H1 (cell line): ENCODE measurements at regions not wholly inside any gene's neighbourhood (a gene's known extent, or its start where the extent isn't known, plus 50 kb on each side); places are given as distances from the start of the nearest gene placed in this dataset.

ENCODE experiments used
- CTCF ChIA-PET: fragments of 300-600 bp; sonication (Branson Sonifier 250); formaldehyde crosslinking; loops from one replicate; lab custom pipeline; 2021; ENCODE audit not compliant: partially characterized antibody; lab: Charles Lee
- POLR2A ChIA-PET: fragments of 300-600 bp; sonication (Branson Sonifier 250); formaldehyde crosslinking; loops from one replicate; lab custom pipeline; 2021; ENCODE audit warnings: inconsistent platforms; ENCODE audit not compliant: partially characterized antibody; lab: Charles Lee
- DNase-seq, 2 experiments: peaks; one replicate each; pipeline versions ENCODE4 v3.0.0 to v3.0.0-alpha.2; 2010 to 2022; ENCODE audit warnings: low spot score in 2 of 2, low read depth in 1 of 2, mixed read lengths in 1 of 2
- FAIRE-seq: peaks from 2 replicates; lab custom pipeline; 2011; peaks lifted over from hg19 to GRCh38; lab: Jason Lieb, UNC
- H2AFZ ChIP-seq: 2 replicates; pipeline ENCODE4 v1.8.1; 2012; ENCODE audit warnings: low read length, inconsistent platforms
- H2AK5ac ChIP-seq: 2 replicates; pipeline ENCODE4 v1.6.1; 2013; ENCODE audit warnings: low read depth, low read length
- H2BK120ac ChIP-seq: replicated peaks from 2 replicates; pipeline ENCODE3; 2013; ENCODE audit warnings: low read depth, low read length, inconsistent platforms
- H2BK12ac ChIP-seq: 2 replicates; pipeline ENCODE4 v1.6.1; 2013; ENCODE audit warnings: low read depth, low read length
- H2BK15ac ChIP-seq: 2 replicates; pipeline ENCODE4 v1.6.1; 2013; ENCODE audit warnings: low read length
- H2BK20ac ChIP-seq: 2 replicates; pipeline ENCODE4 v1.6.1; 2013; ENCODE audit warnings: low read length
- H2BK5ac ChIP-seq: 2 replicates; pipeline ENCODE4 v1.6.1; 2013; ENCODE audit warnings: low read depth, low read length
- H3K14ac ChIP-seq: 2 replicates; pipeline ENCODE4 v1.6.1; 2013; ENCODE audit warnings: inconsistent platforms; ENCODE audit not compliant: insufficient read length
- H3K18ac ChIP-seq: 2 replicates; pipeline ENCODE4 v1.6.1; 2013; ENCODE audit warnings: low read length; ENCODE audit errors: extremely low read depth
- H3K23ac ChIP-seq: 2 replicates; pipeline ENCODE4 v1.6.1; 2013; ENCODE audit warnings: inconsistent platforms; ENCODE audit not compliant: insufficient read length
- H3K23me2 ChIP-seq: 2 replicates; pipeline ENCODE4 v1.6.1; 2013; ENCODE audit warnings: low read depth, low read length
- H3K27ac ChIP-seq: 2 replicates; pipeline ENCODE4 v1.6.1; 2011; ENCODE audit warnings: low read depth, low read length, inconsistent platforms
- H3K27me3 ChIP-seq, 4 experiments: replicated peaks in 1 of 4; 1 replicate in 1 of 4; 2 replicates in 3 of 4; pipeline versions ENCODE4 v1.6.1 to v1.8.1; 2011 to 2013; ENCODE audit warnings: low read length in 3 of 4, mild to moderate bottlenecking in 3 of 4, inconsistent platforms in 2 of 4, mixed read lengths in 2 of 4, moderate library complexity in 1 of 4; ENCODE audit not compliant: control insufficient read depth in 3 of 4, insufficient read depth in 3 of 4; ENCODE audit errors: extremely low read depth in 1 of 4
- H3K36me3 ChIP-seq, 4 experiments: 2 replicates each; pipeline versions ENCODE4 v1.6.1 to v1.8.1; 2011 to 2013; ENCODE audit warnings: mild to moderate bottlenecking in 4 of 4, low read length in 3 of 4, moderate library complexity in 2 of 4, control low read depth in 1 of 4, inconsistent platforms in 1 of 4; ENCODE audit not compliant: insufficient read depth in 4 of 4, control insufficient read depth in 2 of 4
- H3K4ac ChIP-seq: replicated peaks from 2 replicates; pipeline ENCODE3; 2013; ENCODE audit warnings: low read length, low read depth, mixed read lengths, inconsistent platforms; ENCODE audit not compliant: insufficient read length
- H3K4me1 ChIP-seq, 4 experiments: replicated peaks in 1 of 4; 1 replicate in 1 of 4; 2 replicates in 3 of 4; pipeline versions ENCODE4 v1.6.1 to v1.8.1; 2011 to 2013; ENCODE audit warnings: low read length in 3 of 4, inconsistent platforms in 2 of 4, mixed read lengths in 1 of 4; ENCODE audit not compliant: insufficient read depth in 4 of 4, control insufficient read depth in 3 of 4
- H3K4me2 ChIP-seq, 2 experiments: 2 replicates each; pipeline versions ENCODE4 v1.6.1 to v1.8.1; 2011 to 2013; ENCODE audit warnings: low read depth in 2 of 2, low read length in 2 of 2, control low read depth in 1 of 2, inconsistent platforms in 1 of 2, mild to moderate bottlenecking in 1 of 2; ENCODE audit not compliant: insufficient read depth in 1 of 2
- H3K4me3 ChIP-seq, 4 experiments: fragments of 200-600, 300-600 bp in 1 of 4; sonication (generic), shearing (Covaris generic), sonication (Bioruptor Twin) in 1 of 4; 2 replicates each; pipeline versions ENCODE4 v1.5.1 to v1.8.1; 2011 to 2016; ENCODE audit warnings: low read length in 4 of 4, low read depth in 3 of 4, control low read depth in 2 of 4, inconsistent platforms in 2 of 4, mild to moderate bottlenecking in 2 of 4, mixed read lengths in 1 of 4, moderate library complexity in 1 of 4; ENCODE audit not compliant: insufficient read depth in 2 of 4; ENCODE audit errors: extremely low read depth in 1 of 4
- H3K56ac ChIP-seq: replicated peaks from 2 replicates; pipeline ENCODE3; 2013; ENCODE audit warnings: low read depth, mild to moderate bottlenecking, mixed read lengths, low read length, inconsistent platforms; ENCODE audit not compliant: insufficient read length
- H3K79me1 ChIP-seq: 2 replicates; pipeline ENCODE4 v1.6.1; 2013; ENCODE audit warnings: low read depth, low read length, control low read depth
- H3K79me2 ChIP-seq, 2 experiments: 2 replicates each; pipeline versions ENCODE4 v1.6.1 to v1.8.1; 2012 to 2013; ENCODE audit warnings: low read length in 2 of 2, mild to moderate bottlenecking in 2 of 2, inconsistent platforms in 1 of 2; ENCODE audit not compliant: insufficient read depth in 2 of 2, control insufficient read depth in 1 of 2
- H3K9ac ChIP-seq, 4 experiments: replicated peaks in 1 of 4; 1 replicate in 1 of 4; 2 replicates in 3 of 4; pipeline versions ENCODE4 v1.6.1 to v1.8.1; 2011 to 2013; ENCODE audit warnings: low read depth in 3 of 4, low read length in 3 of 4, control low read depth in 2 of 4, mild to moderate bottlenecking in 2 of 4, moderate library complexity in 2 of 4, inconsistent platforms in 1 of 4; ENCODE audit errors: extremely low read depth in 1 of 4
- H3K9me3 ChIP-seq, 2 experiments: 2 replicates each; pipeline versions ENCODE4 v1.6.1 to v1.8.1; 2012 to 2013; ENCODE audit warnings: mild to moderate bottlenecking in 2 of 2, moderate library complexity in 2 of 2, control low read depth in 1 of 2, inconsistent platforms in 1 of 2, low read depth in 1 of 2, low read length in 1 of 2, mixed read lengths in 1 of 2; ENCODE audit not compliant: insufficient read depth in 2 of 2
- H4K20me1 ChIP-seq, 2 experiments: replicated peaks in 1 of 2; 2 replicates each; pipeline versions ENCODE3 to v1.8.1; 2011 to 2013; ENCODE audit warnings: inconsistent platforms in 2 of 2, low read length in 2 of 2, mild to moderate bottlenecking in 1 of 2; ENCODE audit not compliant: insufficient read depth in 2 of 2, control insufficient read depth in 1 of 2
- H4K5ac ChIP-seq: 2 replicates; pipeline ENCODE4 v1.6.1; 2013; ENCODE audit warnings: low read length, low read depth, mixed read lengths, inconsistent platforms; ENCODE audit not compliant: insufficient read length
- H4K8ac ChIP-seq: 2 replicates; pipeline ENCODE4 v1.8.0; 2013; ENCODE audit warnings: mild to moderate bottlenecking, moderate library complexity, low read length, inconsistent platforms; ENCODE audit not compliant: insufficient read depth; ENCODE audit errors: extremely low read depth
- H4K91ac ChIP-seq: replicated peaks from 2 replicates; pipeline ENCODE3; 2013; ENCODE audit warnings: low read length, mixed read lengths, inconsistent platforms; ENCODE audit not compliant: insufficient read length
- BACH1 ChIP-seq: IDR thresholded peaks from 2 replicates; pipeline ENCODE4 v1.6.1; 2012; ENCODE audit warnings: low read length, improper control_type of control experiment
- NRF1 ChIP-seq: IDR thresholded peaks from 2 replicates; pipeline ENCODE4 v1.6.1; 2011; ENCODE audit warnings: mild to moderate bottlenecking, low read depth, low read length, improper control_type of control experiment
- SIN3A ChIP-seq, 2 experiments: IDR thresholded peaks in 1 of 2; conservative IDR thresholded peaks in 1 of 2; 2 replicates each; pipeline ENCODE4 v1.6.1; 2011 to 2012; ENCODE audit warnings: low read length in 2 of 2, improper control_type of control experiment in 1 of 2, low read depth in 1 of 2, mild to moderate bottlenecking in 1 of 2
- ZNF274 ChIP-seq: IDR thresholded peaks from 2 replicates; pipeline ENCODE4 v1.7.0; 2012; ENCODE audit warnings: low read length, borderline replicate concordance; ENCODE audit errors: extremely low read depth
- WGBS, 2 experiments: shearing (Covaris generic) in 1 of 2; methylation state at CpG; one replicate each; pipeline versions ENCODE4 v1.1.6 to v1.1.7; 2013 to 2015; ENCODE audit warnings: low lambda C conversion rate in 2 of 2, mixed read lengths in 2 of 2, inconsistent platforms in 1 of 2, low coverage in 1 of 2, missing lambda C conversion rate in 1 of 2; ENCODE audit not compliant: insufficient replicate concordance in 2 of 2, insufficient coverage in 1 of 2, insufficient read length in 1 of 2; ENCODE audit errors: extremely low coverage in 1 of 2, missing lambda C conversion rate in 1 of 2; 5-methylcytosine and 5-hydroxymethylcytosine counted together
- TF ChIP-seq, protein P1 (sequence below): IDR thresholded peaks from 2 replicates; pipeline ENCODE4 v1.6.1; 2011; ENCODE audit warnings: low read depth, mild to moderate bottlenecking, low read length; ENCODE audit not compliant: insufficient read depth

DNA sequence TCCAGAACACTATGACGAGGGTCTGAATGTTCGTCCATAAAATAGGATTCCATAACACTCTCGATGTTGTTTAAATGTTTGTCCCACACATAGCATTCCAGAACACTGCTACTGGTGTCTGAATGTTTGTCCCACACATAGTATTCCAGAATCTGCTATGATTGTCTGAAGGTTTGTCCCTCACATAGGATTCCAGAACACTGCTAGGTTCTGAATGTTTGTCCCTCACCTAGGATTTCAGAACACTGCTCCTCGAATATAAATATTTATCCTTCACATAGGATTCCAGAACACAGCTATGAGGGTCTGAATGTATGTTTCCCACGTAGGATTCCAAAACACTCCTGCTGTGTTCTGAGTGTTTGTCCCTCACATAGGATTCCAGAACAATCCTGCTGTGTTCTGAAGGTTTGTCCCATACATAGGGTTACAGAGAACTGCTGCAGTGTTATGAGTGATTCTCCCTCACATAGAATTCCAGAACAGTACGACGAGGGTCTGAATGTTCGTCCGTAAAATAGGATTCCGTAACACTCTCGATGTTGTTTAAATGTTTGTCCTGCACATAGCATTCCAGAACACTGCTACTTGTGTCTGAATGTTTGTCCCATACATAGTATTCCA, 215.3 kb downstream of the FOXD4L6 start:
- no peak overlapping the region for H2BK120ac ChIP-seq
- no peak overlapping the region for H2BK5ac ChIP-seq
- no peak overlapping the region for H2BK12ac ChIP-seq
- H3K4ac ChIP-seq, result no peak overlapping the region
- ChIA-PET POLR2A (no interaction called here), CTCF (no interaction called here)
- no peak overlapping the region for H2AK5ac ChIP-seq
- H2BK20ac ChIP-seq, result no peak overlapping the region
- no peaks in the 10 kb centered on the region for H3K79me1 ChIP-seq
- H3K9me3 ChIP-seq, result peaks cover 83 to 86% of the 10 kb centered on the region in 2 experiments
- H4K5ac ChIP-seq, result no peak overlapping the region
- no peak overlapping the region for H4K8ac ChIP-seq
- H3K79me2 ChIP-seq, result no peaks in the 10 kb centered on the region
- H3K56ac ChIP-seq, result no peak overlapping the region
- no peak overlapping the region for H3K14ac ChIP-seq
- no peak overlapping the region for H3K4me3 ChIP-seq
- H3K27me3 ChIP-seq, result peaks cover 9 to 26% (median 16%) of the 10 kb centered on the region in 4 experiments; a peak in 6 of 7 replicates
- no peak for FAIRE-seq
- H3K27ac ChIP-seq, result no peak overlapping the region
- peaks cover 0 to 7% (median 0%) of the 10 kb centered on the region in 4 experiments; a peak in 1 of 8 replicates for H3K36me3 ChIP-seq
- 73% methylated on average over 11 of the region's 11 CpGs; no CpG with 5 or more reads in 1 of the 2 experiments for WGBS, 2 experiments
- DNase-seq, result no peak
- no peak overlapping the region for H3K23ac ChIP-seq
- no peak overlapping the region for H2BK15ac ChIP-seq
- H3K18ac ChIP-seq, result no peak overlapping the region
- no peak overlapping the region for H3K9ac ChIP-seq
- no peaks in the 10 kb centered on the region for H3K23me2 ChIP-seq
- H3K4me1 ChIP-seq, result no peaks in the 10 kb centered on the region
- no peak overlapping the region for H4K91ac ChIP-seq
- no peaks in the 10 kb centered on the region for H4K20me1 ChIP-seq
- TF ChIP-seq ZNF274, result no peak
- no peak for TF ChIP-seq BACH1
- no peak for TF ChIP-seq NRF1
- TF ChIP-seq SIN3A (conservative IDR thresholded peaks at IDR 0.05 in 1 of 2, IDR thresholded peaks at IDR 0.05 in 1 of 2; ENCODE audit: low read depth in 1 of 2, low read length in 2 of 2), result no peak
- TF ChIP-seq, protein P1, sequence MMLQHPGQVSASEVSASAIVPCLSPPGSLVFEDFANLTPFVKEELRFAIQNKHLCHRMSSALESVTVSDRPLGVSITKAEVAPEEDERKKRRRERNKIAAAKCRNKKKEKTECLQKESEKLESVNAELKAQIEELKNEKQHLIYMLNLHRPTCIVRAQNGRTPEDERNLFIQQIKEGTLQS, result no peak
- TF ChIP-seq, all 59 proteins: peak for 0
- Histone ChIP-seq H3K4me2 (no peak overlapping the region), H2AFZ (no peak overlapping the region)
